Mesenteric fat pad (tissue), 1 donor: ENCODE measurements at regions not wholly inside any gene's neighbourhood (a gene's known extent, or its start where the extent isn't known, plus 50 kb on each side); places are given as distances from the start of the nearest gene placed in this dataset.
A peak's percentile ranks its signal among the peaks of the same experiment; 100 is the strongest.

ENCODE experiments used
- DNase-seq: peaks from one replicate; pipeline ENCODE4 v3.0.0-alpha.2; 2020; ENCODE audit warnings: low spot score
- donor health status: DM: yes; HTN: yes; CAD: no.

- peak; percentile 51 for DNase-seq
These were observed 614.6 kb downstream of the TBC1D22A start for GRCh38 chr22:47376901-47377505.

DNA sequence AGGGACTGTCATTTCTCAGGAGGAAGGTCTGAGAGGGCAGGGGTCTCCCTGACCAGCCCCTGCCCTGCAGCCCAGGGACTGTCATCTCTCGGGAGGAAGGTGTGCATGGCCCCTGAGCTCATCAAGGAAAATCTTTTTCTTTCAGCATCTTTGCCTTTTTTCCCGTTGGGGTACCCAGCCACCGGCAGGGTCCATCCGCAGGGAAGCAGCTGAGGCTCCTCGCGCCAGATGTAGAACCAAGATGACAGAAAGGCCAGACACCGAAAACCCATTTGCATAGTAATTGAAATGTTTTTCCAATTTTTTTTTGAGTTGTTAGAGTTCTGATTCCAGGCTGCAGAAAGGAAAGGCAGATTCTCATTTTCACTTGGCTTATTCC, 613.9 kb downstream of the TBC1D22A start:
- peak; percentile 55 for DNase-seq

DNA sequence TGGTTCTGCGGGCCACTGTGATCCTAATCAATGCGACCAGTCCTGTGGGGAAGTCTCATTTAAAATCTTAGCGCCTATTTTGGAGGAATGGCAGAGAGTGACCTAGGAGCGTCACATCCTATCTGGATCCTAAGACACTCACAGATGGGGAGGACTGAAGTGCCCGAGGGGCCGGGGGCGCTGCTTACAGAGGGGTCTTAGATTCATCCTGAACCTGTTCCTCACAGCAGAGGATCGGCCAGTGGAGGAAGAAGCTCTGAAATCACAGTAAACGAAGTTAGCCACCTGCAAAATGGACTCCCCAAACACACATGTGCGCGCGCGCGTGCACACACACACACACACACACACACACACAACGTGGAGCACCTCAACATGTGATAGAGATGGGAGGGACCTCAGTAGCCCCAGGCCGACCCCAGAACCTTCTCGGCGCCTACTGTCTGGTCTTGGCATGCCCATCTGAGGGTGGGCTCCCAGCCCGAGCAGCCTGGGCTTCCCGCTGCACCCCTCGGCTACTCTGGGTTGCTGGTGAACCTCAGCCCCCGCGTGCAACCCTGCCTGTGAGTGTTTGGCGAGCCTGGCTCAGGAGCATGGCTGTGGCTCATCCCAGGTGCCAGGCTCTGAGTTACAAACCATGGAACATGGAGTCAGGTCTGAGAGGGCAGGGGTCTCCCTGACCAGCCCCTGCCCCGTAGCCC, 613.3 kb downstream of the TBC1D22A start:
- peak; percentile 81 for DNase-seq

- peak; percentile 74 for DNase-seq
These were observed 612.6 kb downstream of the TBC1D22A start for GRCh38 chr22:47374901-47375575.

- DNase-seq = peak; percentile 71
These were observed 611.9 kb downstream of the TBC1D22A start for GRCh38 chr22:47374273-47374771.

DNA sequence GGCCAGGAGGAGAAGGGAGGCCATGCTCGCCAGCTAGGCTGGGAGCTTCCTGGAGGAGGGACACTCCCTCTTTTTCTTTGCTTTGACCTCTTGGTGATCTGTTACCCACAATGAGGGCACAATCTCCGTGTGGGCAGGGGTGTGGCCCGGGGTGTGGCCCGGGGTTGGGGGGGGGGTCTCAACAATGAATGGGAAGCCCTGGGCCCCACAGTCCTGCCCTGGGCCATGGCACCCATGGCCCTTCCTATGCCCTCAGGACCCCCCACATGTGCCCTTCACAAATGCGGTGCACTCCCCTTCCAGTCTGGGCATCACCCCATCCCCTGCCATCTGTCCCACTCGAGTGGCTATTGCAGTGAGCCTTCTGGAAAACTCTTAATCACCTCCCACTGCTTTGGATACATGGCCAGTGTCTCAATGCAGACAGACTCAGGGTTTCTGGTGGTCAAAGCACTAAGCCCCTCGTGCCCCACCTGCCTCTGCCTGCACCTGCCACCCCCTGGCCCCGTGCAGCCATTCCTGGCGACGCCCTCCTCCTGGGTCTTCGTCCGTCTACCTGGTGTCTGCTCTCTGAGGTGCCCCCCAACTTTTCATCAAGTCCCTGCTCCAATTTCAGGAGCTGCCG, 611.3 kb downstream of the TBC1D22A start:
- peak; percentile 22 for DNase-seq

DNA sequence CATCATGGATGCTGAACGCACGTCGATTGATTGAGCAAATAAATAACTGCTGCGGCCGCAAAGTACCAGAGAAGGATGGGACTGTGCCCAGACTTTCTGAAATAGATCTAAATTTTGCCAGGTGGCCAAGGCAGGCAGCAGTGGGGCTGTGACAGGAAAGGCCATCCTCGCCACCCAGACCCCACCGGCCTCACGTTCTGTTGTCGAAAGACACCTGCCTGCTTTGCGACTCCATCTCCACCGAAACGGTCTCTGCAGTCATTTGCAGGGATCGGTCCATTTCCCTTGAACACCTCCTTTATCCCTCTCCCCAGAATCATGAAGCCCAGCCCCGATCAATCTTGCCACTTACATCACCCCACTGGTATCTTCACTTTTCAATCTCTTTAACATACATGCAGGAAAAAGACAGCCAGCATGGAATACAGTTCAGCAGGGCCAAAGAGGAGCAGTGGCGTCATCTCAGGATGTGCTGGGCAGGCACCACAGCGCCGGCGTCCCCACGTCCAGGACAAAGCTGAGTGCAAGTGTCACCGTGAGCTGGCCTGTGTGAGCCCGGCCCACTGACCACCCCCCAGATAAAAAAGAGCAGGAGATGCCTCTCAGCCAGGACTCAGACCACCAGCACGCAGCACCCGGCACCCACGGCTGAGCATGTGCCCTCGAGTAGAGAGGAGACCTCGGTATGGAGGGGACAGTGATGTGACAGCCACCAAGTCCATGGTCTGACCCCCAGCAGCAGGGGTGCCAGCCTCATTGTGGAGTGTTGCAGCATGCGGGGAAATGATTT, 610.3 kb downstream of the TBC1D22A start:
- peak; percentile 76 for DNase-seq

GRCh38 chr22:47372111-47372581, 609.7 kb downstream of the TBC1D22A start:
- DNase-seq = peak; percentile 68

DNA sequence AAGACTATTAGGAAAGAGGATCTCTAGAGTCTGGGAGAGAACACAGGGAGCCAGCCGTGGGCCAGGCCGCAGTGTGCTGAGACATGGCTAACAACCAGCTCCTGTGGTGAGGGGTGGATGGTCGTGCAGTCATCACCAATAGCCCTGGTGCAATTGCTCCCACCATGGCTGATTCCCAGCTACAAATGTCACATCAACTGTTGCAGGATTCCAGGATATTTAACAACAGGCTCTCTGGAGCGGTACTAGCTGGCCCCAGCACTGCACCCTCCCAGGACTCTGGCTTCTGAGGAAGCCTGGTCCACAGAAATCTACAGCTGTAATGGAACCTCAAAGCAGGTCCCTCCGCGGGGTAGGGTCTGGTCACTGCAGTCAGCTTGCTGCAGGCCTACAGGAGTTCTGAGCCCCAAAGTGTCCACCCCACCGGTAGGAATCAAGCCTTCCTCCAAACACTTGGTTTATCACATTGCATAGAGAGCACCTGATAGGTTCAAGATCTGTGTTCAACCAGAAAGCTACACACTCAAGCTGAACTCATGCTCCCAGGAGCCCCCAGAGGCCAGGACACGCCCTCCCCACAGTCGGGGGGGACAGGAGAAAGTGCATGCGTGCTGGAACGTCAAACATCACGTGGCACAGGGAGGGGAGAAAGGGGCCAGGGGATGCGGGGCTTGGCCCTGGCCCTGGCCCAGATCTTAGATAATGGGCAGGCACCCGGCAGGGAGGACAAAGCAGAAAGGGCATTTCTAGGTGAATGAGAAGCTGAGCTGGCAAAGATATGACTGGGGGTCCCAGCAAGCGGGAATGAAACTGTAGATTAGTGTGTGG, 609.0 kb downstream of the TBC1D22A start:
- peak; percentile 80 for DNase-seq

- DNase-seq = peak; percentile 60
These were observed 608.2 kb downstream of the TBC1D22A start for GRCh38 chr22:47370448-47371262.

- peak; percentile 49 for DNase-seq
These were observed 607.1 kb downstream of the TBC1D22A start for GRCh38 chr22:47369431-47370015.

DNA sequence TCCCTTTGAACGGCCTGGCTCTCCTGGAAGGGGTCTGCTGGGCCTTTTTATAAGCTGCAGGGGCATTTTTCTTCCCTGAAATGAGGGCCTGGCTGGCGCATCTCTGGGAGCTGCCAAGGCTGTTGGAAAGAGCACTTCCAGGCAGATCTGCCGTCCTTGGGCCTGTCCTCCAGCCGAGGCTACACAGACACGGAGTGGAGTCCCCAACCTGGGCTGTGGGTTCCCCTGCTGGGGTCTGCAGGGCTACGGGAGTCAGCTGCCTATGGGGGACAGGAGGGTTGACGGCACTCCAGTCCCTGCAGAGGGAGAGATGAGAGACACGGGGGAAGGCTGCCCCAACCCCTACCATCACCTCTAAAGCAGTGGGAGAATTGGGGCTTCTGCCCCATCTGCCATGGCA, 606.6 kb downstream of the TBC1D22A start:
- DNase-seq = peak; percentile 51

GRCh38 chr22:47367993-47368945, 605.8 kb downstream of the TBC1D22A start:
- peak; percentile 80 for DNase-seq

GRCh38 chr22:47367107-47367690, 604.7 kb downstream of the TBC1D22A start:
- peak; percentile 69 for DNase-seq

DNA sequence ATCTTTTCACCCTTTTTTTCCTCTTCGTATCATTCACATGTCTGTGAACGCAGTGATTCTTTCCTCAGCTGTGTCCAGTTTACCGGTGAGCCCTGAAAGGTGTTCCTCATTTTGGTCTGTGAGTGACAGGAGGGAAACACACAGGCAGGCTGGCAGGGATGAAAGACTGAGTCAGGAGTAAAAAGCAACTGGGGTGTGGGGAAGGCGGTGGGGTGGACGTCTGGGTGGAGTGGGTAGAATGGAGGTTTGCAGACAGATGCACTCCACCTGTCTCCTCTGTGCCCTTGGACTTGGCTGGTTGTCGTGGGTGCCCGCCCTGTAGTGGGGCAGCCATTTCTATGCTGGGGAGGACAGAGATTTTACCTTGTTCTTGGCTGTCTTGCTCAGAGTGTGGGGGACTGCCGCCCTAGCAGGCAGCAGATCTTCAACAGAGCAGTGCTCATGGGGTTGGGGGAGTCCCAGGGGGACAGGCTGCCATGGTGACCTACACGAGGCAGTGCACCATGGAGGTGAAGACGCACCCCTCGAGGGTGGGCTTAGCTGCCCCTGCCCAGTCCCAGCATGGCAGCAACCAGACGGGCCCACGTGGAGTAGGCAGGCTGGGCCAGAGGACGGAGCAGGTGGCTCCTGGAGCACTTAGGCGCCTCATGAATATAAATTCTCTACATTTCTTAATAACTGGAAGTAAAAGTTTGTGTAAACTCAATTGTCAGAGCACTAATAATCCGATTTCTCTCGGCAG, 603.7 kb downstream of the TBC1D22A start:
- DNase-seq = peak; percentile 78

DNA sequence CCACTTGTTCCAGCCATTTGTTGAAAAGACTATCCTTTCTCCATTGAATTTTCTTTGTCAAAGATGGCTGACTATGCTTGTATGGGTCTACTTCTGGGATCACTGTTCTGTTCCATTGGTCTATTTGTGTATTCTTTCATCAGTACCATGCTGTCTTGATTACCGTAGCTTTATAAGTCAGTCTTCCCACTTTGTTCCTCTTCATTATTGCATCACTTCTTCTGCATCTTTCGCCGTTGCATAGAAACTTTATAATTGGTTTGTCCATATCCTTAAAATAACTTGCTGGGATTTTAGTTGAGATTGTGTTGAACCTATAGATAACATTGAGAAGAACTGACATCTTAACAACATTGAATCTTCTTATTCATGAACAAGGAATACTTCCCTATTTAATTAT, 598.8 kb downstream of the TBC1D22A start:
- DNase-seq = no peak
